OCI-LY1 (cell line): ENCODE measurements at regions not wholly inside any gene's neighbourhood (a gene's known extent, or its start where the extent isn't known, plus 50 kb on each side); places are given as distances from the start of the nearest gene placed in this dataset.

Source experiments
- H2AFZ ChIP-seq: fragments of 200-600 bp; sonication (generic), shearing (Covaris generic); 2 replicates; pipeline ENCODE4 v1.6.0; 2014; ENCODE audit warnings: antibody characterized with exemption, mild to moderate bottlenecking, low read length
- H3F3A ChIP-seq: fragments of 200-600 bp; sonication (generic), shearing (Covaris generic); 2 replicates; pipeline ENCODE4 v1.6.0; 2014; ENCODE audit warnings: mild to moderate bottlenecking, antibody characterized with exemption, low read length, moderate library complexity; ENCODE audit not compliant: insufficient read depth
- H3K27ac ChIP-seq: fragments of 200-600 bp; sonication (generic); 2 replicates; pipeline ENCODE4 v1.5.1; 2014; ENCODE audit warnings: low read length, mixed run types, mild to moderate bottlenecking, low read depth; ENCODE audit not compliant: poor library complexity, severe bottlenecking
- H3K27me3 ChIP-seq: fragments of 200-600 bp; sonication (generic); 2 replicates; pipeline ENCODE4 v1.6.0; 2014; ENCODE audit warnings: antibody characterized with exemption, mild to moderate bottlenecking, low read length, moderate library complexity; ENCODE audit not compliant: insufficient read depth
- H3K36me3 ChIP-seq: fragments of 200-600 bp; sonication (generic); 2 replicates; pipeline ENCODE4 v1.6.1; 2014; ENCODE audit warnings: mild to moderate bottlenecking, antibody characterized with exemption, low read length, moderate library complexity, mixed read lengths; ENCODE audit not compliant: insufficient read depth
- H3K4me1 ChIP-seq: fragments of 200-600 bp; sonication (generic); 2 replicates; pipeline ENCODE4 v1.5.1; 2014; ENCODE audit warnings: mild to moderate bottlenecking, low read length, moderate library complexity; ENCODE audit not compliant: insufficient read depth, severe bottlenecking
- H3K4me2 ChIP-seq: fragments of 200-600 bp; sonication (generic), shearing (Covaris generic); 2 replicates; pipeline ENCODE4 v1.6.1; 2014; ENCODE audit warnings: low read length
- H3K4me3 ChIP-seq: fragments of 200-600 bp; sonication (generic); 2 replicates; pipeline ENCODE4 v1.5.1; 2014; ENCODE audit warnings: low read length, low read depth, mild to moderate bottlenecking, mixed read lengths; ENCODE audit not compliant: poor library complexity, severe bottlenecking
- H3K79me2 ChIP-seq: fragments of 200-600 bp; shearing (Covaris generic); 2 replicates; pipeline ENCODE4 v1.6.1; 2016; ENCODE audit warnings: mixed run types, low read length, mixed read lengths; ENCODE audit not compliant: insufficient read depth
- H3K9ac ChIP-seq: fragments of 200-600 bp; sonication (generic), shearing (Covaris generic); 2 replicates; pipeline ENCODE4 v1.6.1; 2014; ENCODE audit warnings: mild to moderate bottlenecking, low read length, mixed read lengths
- H3K9me2 ChIP-seq: fragments of 200-600 bp; sonication (generic), shearing (Covaris generic); 2 replicates; pipeline ENCODE4 v1.6.1; 2014; ENCODE audit warnings: low read depth, mild to moderate bottlenecking, low read length, mixed read lengths
- H3K9me3 ChIP-seq: fragments of 200-600 bp; shearing (Covaris generic); 2 replicates; pipeline ENCODE4 v1.6.1; 2014; ENCODE audit warnings: low read length, mixed read lengths
- H4K20me1 ChIP-seq: fragments of 200-600 bp; sonication (generic), shearing (Covaris generic); 2 replicates; pipeline ENCODE4 v1.6.0; 2016; ENCODE audit warnings: mild to moderate bottlenecking, low read length; ENCODE audit not compliant: insufficient read depth
- CTCF ChIP-seq: fragments of 200-600 bp; sonication (generic), shearing (Covaris generic); IDR thresholded peaks from 2 replicates; pipeline ENCODE4 v1.5.1; 2017; ENCODE audit warnings: mild to moderate bottlenecking, antibody characterized with exemption, low read length, moderate library complexity, mixed read lengths
- EZH2 ChIP-seq: fragments of 200-600 bp; sonication (generic), shearing (Covaris generic); IDR thresholded peaks from 2 replicates; pipeline ENCODE4 v1.8.0; 2017; ENCODE audit warnings: borderline replicate concordance, mixed run types, mild to moderate bottlenecking, antibody characterized with exemption, low read length, moderate library complexity, mixed read lengths

- no peaks in the 10 kb centered on the region for H3K9me2 ChIP-seq
- peaks cover 21% of the 10 kb centered on the region for H3K9me3 ChIP-seq
- H2AFZ ChIP-seq, result no peak overlapping the region
- no peaks in the 10 kb centered on the region for H3F3A ChIP-seq
- TF ChIP-seq CTCF, result no peak
- no peak for TF ChIP-seq EZH2
- H3K27ac ChIP-seq, result no peak overlapping the region
- H3K36me3 ChIP-seq, result peaks cover 54% of the 10 kb centered on the region
- no peak overlapping the region for H3K4me2 ChIP-seq
- H4K20me1 ChIP-seq, result no peaks in the 10 kb centered on the region
- no peak overlapping the region for H3K4me3 ChIP-seq
- peaks cover 4% of the 10 kb centered on the region for H3K79me2 ChIP-seq
- no peaks in the 10 kb centered on the region for H3K4me1 ChIP-seq
- H3K9ac ChIP-seq, result no peak overlapping the region
- H3K27me3 ChIP-seq, result no peaks in the 10 kb centered on the region
Measured at GRCh38 chr5:27479859-27480258, 441.5 kb upstream of the CDH9 start.

GRCh38 chr5:27477550-27477949 lies 439.2 kb upstream of the CDH9 start:
- no peaks in the 10 kb centered on the region for H3K9me2 ChIP-seq
- no peak overlapping the region for H3K27ac ChIP-seq
- H3F3A ChIP-seq, result no peaks in the 10 kb centered on the region
- H3K4me2 ChIP-seq, result no peak overlapping the region
- no peak overlapping the region for H3K9ac ChIP-seq
- peaks cover 73% of the 10 kb centered on the region for H3K36me3 ChIP-seq
- H3K79me2 ChIP-seq, result peaks cover 27% of the 10 kb centered on the region
- no peak for TF ChIP-seq CTCF
- no peak for TF ChIP-seq EZH2
- H3K27me3 ChIP-seq, result no peaks in the 10 kb centered on the region
- peaks cover 7% of the 10 kb centered on the region for H3K4me1 ChIP-seq
- peaks cover 21% of the 10 kb centered on the region for H3K9me3 ChIP-seq
- H2AFZ ChIP-seq, result no peak overlapping the region
- no peak overlapping the region for H3K4me3 ChIP-seq
- H4K20me1 ChIP-seq, result no peaks in the 10 kb centered on the region

GRCh38 chr5:27476356-27476988 lies 438.1 kb upstream of the CDH9 start:
- Histone ChIP-seq H4K20me1 (no peaks in the 10 kb centered on the region), H3K27me3 (no peaks in the 10 kb centered on the region), H3K9me3 (peaks cover 21% of the 10 kb centered on the region), H3K4me2 (no peak overlapping the region), H3K27ac (no peak overlapping the region), H3K4me1 (peaks cover 12% of the 10 kb centered on the region), H3K9me2 (no peaks in the 10 kb centered on the region), H3F3A (no peaks in the 10 kb centered on the region), H3K79me2 (peaks cover 31% of the 10 kb centered on the region), H3K9ac (no peak overlapping the region), H3K4me3 (no peak overlapping the region), H2AFZ (no peak overlapping the region), H3K36me3 (peaks cover 67% of the 10 kb centered on the region)
- TF ChIP-seq EZH2, result no peak
- no peak for TF ChIP-seq CTCF
